ENCODE measurements at regions not wholly inside any gene's neighbourhood (a gene's known extent, or its start where the extent isn't known, plus 50 kb on each side); places are given as distances from the start of the nearest gene placed in this dataset.

DNA sequence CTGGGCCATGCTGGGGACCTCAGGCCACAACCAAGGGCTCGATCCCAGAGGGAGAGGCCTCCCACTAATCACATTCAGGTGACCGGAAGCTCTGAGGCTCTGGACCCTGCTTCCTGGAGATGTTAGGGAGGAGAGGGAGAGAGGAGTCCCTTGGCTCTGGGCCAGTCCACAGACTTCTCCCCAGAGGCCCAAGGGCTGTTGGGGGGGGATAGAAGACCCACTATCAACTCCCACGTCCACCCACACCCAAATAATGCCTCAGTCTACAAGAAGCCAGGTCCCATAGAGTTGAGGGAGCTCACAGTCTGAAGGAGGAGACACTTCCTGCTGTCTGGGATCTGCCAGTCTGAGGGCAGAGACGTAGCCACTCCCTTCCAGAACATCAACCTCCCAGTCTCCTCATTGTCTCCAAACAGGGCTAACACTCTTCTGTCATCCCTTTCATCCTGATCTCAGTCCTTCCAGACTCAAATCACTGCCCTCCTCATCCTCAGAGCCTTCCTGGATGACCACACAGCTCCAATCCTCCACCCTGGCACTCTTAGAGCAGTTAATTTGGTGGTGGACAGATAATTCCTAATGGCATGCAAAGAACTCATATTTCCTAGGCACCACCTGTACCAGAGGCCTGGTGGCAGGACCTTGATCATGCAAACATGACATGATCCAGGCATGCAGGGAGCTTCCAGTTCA, 69.9 kb downstream of the MRPL14 start:
- in situ Hi-C loops (cut with HindIII; ENCODE audit: extremely low pct_ligation_motif_present, low pct_unique_long_range_greater_than_20kb) = no loop called here
- Histone ChIP-seq H3K4me3 (replicated peaks in 1 of 3; ENCODE audit: insufficient read depth in 1 of 3, low read depth in 2 of 3, low read length in 3 of 3) (peak overlapping the region in 1 of 3 experiments; percentile 1; a peak in 1 of 6 replicates), H3K9me3 (ENCODE audit: low read length) (no peaks in the 10 kb centered on the region), H3K36me3 (replicated peaks in 1 of 2; ENCODE audit: control insufficient read depth in 1 of 2, insufficient read depth in 2 of 2, low read length in 2 of 2) (no peaks in the 10 kb centered on the region), H3K79me2 (ENCODE audit: insufficient read depth, low read length) (no peaks in the 10 kb centered on the region), H3K27ac (ENCODE audit: extremely low read length, insufficient read depth, low read length) (no peak overlapping the region), H2AFZ (ENCODE audit: low read length) (no peak overlapping the region), H3K4me2 (ENCODE audit: low read depth, low read length) (peak overlapping the region; percentile 16; the same call in 1 of the 2 replicates), H4K20me1 (ENCODE audit: insufficient read depth, low read length) (no peaks in the 10 kb centered on the region), H3K4me1 (ENCODE audit: insufficient read depth, low read length) (peaks cover 82% of the 10 kb centered on the region), H3K9ac (ENCODE audit: insufficient read depth, low read depth, low read length) (no peak overlapping the region), H3K27me3 (ENCODE audit: control insufficient read depth in 1 of 2, insufficient read depth in 2 of 2, low read length in 2 of 2) (peaks cover 0 to 21% of the 10 kb centered on the region in 2 experiments; a peak in 3 of 5 replicates)
- intact Hi-C loops (cut with micrococcal nuclease; ENCODE audit: unreplicated experiment) = no loop called here
- DNase-seq (ENCODE audit: low spot score) (no peak), ATAC-seq (peak; percentile 5; the same call in 2 of the 3 replicates), FAIRE-seq (no peak)
- ChIA-PET POLR2A (interaction anchor here (1.1 to 1.6 kb wide), 2 partner anchors 14 to 17 kb away, joined by 3 to 7 read pairs; no protein-coding TSS in a partner anchor), CTCF (ENCODE audit: low intra/inter-chr PET ratio, low total read pairs) (no interaction called here)
- BruUV-seq (replicated peaks) = no TSS peak
- 29% methylated on average over 4 of the region's 4 CpGs for WGBS (ENCODE audit: low lambda C conversion rate)
- TF ChIP-seq, protein P1, sequence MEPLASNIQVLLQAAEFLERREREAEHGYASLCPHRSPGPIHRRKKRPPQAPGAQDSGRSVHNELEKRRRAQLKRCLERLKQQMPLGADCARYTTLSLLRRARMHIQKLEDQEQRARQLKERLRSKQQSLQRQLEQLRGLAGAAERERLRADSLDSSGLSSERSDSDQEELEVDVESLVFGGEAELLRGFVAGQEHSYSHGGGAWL (CRISPR knock-in tag; IDR thresholded peaks at IDR 0.05) = no peak
- TF ChIP-seq, protein P2, sequence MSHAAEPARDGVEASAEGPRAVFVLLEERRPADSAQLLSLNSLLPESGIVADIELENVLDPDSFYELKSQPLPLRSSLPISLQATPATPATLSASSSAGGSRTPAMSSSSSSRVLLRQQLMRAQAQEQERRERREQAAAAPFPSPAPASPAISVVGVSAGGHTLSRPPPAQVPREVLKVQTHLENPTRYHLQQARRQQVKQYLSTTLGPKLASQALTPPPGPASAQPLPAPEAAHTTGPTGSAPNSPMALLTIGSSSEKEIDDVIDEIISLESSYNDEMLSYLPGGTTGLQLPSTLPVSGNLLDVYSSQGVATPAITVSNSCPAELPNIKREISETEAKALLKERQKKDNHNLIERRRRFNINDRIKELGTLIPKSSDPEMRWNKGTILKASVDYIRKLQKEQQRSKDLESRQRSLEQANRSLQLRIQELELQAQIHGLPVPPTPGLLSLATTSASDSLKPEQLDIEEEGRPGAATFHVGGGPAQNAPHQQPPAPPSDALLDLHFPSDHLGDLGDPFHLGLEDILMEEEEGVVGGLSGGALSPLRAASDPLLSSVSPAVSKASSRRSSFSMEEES (CRISPR knock-in tag; IDR thresholded peaks at IDR 0.05) = peak; percentile 21; the same call in 1 of the 2 replicates
- no peak for TF ChIP-seq SMC3 (IDR thresholded peaks at IDR 0.05; ENCODE audit: low read length)
- TF ChIP-seq, protein P3, sequence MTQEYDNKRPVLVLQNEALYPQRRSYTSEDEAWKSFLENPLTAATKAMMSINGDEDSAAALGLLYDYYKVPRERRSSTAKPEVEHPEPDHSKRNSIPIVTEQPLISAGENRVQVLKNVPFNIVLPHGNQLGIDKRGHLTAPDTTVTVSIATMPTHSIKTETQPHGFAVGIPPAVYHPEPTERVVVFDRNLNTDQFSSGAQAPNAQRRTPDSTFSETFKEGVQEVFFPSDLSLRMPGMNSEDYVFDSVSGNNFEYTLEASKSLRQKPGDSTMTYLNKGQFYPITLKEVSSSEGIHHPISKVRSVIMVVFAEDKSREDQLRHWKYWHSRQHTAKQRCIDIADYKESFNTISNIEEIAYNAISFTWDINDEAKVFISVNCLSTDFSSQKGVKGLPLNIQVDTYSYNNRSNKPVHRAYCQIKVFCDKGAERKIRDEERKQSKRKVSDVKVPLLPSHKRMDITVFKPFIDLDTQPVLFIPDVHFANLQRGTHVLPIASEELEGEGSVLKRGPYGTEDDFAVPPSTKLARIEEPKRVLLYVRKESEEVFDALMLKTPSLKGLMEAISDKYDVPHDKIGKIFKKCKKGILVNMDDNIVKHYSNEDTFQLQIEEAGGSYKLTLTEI (CRISPR knock-in tag; conservative IDR thresholded peaks at IDR 0.05) = no peak
- TF ChIP-seq, protein P4, sequence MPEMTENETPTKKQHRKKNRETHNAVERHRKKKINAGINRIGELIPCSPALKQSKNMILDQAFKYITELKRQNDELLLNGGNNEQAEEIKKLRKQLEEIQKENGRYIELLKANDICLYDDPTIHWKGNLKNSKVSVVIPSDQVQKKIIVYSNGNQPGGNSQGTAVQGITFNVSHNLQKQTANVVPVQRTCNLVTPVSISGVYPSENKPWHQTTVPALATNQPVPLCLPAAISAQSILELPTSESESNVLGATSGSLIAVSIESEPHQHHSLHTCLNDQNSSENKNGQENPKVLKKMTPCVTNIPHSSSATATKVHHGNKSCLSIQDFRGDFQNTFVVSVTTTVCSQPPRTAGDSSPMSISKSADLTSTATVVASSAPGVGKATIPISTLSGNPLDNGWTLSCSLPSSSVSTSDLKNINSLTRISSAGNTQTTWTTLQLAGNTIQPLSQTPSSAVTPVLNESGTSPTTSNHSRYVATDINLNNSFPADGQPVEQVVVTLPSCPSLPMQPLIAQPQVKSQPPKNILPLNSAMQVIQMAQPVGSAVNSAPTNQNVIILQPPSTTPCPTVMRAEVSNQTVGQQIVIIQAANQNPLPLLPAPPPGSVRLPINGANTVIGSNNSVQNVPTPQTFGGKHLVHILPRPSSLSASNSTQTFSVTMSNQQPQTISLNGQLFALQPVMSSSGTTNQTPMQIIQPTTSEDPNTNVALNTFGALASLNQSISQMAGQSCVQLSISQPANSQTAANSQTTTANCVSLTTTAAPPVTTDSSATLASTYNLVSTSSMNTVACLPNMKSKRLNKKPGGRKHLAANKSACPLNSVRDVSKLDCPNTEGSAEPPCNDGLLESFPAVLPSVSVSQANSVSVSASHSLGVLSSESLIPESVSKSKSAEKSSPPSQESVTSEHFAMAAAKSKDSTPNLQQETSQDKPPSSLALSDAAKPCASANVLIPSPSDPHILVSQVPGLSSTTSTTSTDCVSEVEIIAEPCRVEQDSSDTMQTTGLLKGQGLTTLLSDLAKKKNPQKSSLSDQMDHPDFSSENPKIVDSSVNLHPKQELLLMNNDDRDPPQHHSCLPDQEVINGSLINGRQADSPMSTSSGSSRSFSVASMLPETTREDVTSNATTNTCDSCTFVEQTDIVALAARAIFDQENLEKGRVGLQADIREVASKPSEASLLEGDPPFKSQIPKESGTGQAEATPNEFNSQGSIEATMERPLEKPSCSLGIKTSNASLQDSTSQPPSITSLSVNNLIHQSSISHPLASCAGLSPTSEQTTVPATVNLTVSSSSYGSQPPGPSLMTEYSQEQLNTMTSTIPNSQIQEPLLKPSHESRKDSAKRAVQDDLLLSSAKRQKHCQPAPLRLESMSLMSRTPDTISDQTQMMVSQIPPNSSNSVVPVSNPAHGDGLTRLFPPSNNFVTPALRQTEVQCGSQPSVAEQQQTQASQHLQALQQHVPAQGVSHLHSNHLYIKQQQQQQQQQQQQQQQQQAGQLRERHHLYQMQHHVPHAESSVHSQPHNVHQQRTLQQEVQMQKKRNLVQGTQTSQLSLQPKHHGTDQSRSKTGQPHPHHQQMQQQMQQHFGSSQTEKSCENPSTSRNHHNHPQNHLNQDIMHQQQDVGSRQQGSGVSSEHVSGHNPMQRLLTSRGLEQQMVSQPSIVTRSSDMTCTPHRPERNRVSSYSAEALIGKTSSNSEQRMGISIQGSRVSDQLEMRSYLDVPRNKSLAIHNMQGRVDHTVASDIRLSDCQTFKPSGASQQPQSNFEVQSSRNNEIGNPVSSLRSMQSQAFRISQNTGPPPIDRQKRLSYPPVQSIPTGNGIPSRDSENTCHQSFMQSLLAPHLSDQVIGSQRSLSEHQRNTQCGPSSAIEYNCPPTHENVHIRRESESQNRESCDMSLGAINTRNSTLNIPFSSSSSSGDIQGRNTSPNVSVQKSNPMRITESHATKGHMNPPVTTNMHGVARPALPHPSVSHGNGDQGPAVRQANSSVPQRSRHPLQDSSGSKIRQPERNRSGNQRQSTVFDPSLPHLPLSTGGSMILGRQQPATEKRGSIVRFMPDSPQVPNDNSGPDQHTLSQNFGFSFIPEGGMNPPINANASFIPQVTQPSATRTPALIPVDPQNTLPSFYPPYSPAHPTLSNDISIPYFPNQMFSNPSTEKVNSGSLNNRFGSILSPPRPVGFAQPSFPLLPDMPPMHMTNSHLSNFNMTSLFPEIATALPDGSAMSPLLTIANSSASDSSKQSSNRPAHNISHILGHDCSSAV (CRISPR knock-in tag; IDR thresholded peaks at IDR 0.05; ENCODE audit: borderline replicate concordance) = no peak
- TF ChIP-seq, protein P5, sequence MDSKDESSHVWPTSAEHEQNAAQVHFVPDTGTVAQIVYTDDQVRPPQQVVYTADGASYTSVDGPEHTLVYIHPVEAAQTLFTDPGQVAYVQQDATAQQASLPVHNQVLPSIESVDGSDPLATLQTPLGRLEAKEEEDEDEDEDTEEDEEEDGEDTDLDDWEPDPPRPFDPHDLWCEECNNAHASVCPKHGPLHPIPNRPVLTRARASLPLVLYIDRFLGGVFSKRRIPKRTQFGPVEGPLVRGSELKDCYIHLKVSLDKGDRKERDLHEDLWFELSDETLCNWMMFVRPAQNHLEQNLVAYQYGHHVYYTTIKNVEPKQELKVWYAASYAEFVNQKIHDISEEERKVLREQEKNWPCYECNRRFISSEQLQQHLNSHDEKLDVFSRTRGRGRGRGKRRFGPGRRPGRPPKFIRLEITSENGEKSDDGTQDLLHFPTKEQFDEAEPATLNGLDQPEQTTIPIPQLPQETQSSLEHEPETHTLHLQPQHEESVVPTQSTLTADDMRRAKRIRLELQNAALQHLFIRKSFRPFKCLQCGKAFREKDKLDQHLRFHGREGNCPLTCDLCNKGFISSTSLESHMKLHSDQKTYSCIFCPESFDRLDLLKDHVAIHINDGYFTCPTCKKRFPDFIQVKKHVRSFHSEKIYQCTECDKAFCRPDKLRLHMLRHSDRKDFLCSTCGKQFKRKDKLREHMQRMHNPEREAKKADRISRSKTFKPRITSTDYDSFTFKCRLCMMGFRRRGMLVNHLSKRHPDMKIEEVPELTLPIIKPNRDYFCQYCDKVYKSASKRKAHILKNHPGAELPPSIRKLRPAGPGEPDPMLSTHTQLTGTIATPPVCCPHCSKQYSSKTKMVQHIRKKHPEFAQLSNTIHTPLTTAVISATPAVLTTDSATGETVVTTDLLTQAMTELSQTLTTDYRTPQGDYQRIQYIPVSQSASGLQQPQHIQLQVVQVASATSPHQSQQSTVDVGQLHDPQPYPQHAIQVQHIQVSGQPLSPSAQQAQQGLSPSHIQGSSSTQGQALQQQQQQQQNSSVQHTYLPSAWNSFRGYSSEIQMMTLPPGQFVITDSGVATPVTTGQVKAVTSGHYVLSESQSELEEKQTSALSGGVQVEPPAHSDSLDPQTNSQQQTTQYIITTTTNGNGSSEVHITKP (CRISPR knock-in tag; IDR thresholded peaks at IDR 0.05; ENCODE audit: low read depth) = peak; percentile 8; the same call in 1 of the 2 replicates
